GM13976 (cell line): ENCODE measurements at regions not wholly inside any gene's neighbourhood (a gene's known extent, or its start where the extent isn't known, plus 50 kb on each side); places are given as distances from the start of the nearest gene placed in this dataset.

Experiments
- DNase-seq: peaks from one replicate; pipeline ENCODE4 v3.0.0; 2012; ENCODE audit warnings: low spot score
- in situ Hi-C: fragments of 300-500 bp; cut with MboI; formaldehyde crosslinking; loops from one replicate; pipeline ENCODE4 v1.12.0; 2022; ENCODE audit warnings: low sequenced_read_pairs, mixed read lengths, inconsistent platforms; ENCODE audit not compliant: unreplicated experiment
- TF ChIP-seq, protein P1 (sequence below): IDR thresholded peaks from 2 replicates; pipeline ENCODE4 v1.5.1; 2012; ENCODE audit warnings: borderline replicate concordance, mild to moderate bottlenecking; ENCODE audit not compliant: insufficient read depth; ENCODE audit errors: extremely low read depth, missing control alignments, control extremely low read depth

DNA sequence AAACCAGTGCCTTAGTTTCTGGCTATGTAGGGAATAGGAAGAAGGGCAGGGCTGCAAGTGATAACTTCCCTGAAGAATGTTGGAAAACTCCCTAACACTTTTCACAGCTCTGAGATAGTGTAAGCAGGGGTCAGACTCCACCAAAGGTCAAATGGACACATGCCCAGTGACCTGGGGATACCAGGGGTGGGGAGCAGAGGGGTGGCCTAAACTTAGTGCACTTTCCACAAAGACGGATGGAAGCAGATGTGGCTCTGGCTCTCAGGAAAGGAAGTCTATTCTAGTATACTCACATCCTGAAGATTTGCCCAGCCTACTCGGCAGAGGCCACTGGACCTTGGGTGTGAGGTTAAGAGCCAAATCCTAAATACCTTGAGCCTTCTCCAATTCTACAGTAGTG is 285.8 kb downstream of the NUAK1 start:
- in situ Hi-C loops, result no loop called here
- DNase-seq, result no peak
- TF ChIP-seq, protein P1, sequence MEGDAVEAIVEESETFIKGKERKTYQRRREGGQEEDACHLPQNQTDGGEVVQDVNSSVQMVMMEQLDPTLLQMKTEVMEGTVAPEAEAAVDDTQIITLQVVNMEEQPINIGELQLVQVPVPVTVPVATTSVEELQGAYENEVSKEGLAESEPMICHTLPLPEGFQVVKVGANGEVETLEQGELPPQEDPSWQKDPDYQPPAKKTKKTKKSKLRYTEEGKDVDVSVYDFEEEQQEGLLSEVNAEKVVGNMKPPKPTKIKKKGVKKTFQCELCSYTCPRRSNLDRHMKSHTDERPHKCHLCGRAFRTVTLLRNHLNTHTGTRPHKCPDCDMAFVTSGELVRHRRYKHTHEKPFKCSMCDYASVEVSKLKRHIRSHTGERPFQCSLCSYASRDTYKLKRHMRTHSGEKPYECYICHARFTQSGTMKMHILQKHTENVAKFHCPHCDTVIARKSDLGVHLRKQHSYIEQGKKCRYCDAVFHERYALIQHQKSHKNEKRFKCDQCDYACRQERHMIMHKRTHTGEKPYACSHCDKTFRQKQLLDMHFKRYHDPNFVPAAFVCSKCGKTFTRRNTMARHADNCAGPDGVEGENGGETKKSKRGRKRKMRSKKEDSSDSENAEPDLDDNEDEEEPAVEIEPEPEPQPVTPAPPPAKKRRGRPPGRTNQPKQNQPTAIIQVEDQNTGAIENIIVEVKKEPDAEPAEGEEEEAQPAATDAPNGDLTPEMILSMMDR, result no peak

DNA sequence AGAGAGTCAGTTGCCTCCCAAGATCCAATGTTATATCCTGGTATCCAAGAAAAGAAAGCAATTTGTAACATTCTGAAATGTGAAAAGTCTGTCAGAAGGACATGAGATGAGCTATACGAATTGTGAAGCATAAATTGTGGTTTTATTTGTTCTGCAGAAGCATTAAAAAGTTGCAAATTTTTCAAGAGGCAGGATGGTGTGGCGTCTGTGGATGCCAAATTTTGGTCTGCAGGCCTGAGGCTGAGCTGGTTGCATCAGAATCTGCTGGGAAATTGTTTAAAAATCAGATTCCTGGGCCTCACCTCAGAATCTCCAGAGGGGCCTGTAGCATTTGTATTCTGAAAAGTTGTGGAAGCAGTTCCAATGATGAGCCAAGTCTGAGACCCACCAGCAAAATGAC is 284.7 kb downstream of the NUAK1 start:
- in situ Hi-C loops, result no loop called here
- TF ChIP-seq, protein P1, result no peak
- DNase-seq, result no peak

DNA sequence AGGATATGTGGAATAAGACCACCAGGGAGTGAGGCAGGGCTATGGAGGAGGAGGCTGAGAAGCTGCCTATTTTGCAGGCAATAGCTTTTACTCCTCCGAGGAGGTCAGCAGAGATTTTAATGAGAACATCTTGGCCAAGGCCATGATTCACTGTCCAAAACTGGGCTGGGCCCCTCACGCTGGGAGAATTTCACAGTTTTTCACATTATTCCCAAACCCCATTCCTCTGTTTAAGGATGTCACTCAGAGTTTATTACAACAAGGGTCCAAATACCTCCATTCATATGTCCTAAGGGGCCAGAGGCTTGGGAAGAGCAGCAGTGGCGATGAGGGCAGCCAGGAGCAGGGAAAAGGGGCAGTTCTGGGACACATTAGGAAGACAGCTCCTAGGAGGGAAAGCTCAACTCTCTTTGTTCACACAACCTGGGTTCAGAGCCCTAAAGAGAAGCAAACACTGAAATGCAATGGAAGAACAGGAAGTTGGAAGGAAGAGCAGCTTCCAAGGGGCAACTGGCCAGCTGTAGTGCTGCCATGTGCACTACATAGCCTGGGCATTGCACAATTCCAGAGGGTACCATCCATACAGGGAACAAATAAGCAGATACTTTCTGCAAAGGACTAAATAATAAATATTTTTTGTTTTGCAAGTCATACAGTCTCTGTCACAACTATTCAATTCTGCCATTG is 283.2 kb downstream of the NUAK1 start:
- DNase-seq, result no peak
- TF ChIP-seq, protein P1, result no peak
- in situ Hi-C loops, result no loop called here

DNA sequence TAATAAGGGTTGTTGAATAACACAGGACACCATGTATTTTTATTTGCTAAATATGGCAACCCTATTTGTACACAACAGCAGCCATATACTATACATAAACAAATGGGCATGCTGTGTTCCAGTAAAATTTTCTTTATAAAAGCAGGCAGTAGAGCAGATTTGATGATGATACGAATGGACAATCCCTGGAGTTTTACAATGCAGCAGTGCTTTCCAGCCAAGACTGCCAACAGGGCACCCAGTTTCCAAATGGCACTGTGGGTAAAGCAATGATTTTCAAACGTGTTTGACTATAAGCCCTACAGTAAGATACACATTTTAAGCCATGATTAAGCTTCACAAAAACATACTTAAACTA is 282.7 kb downstream of the NUAK1 start:
- TF ChIP-seq, protein P1, result no peak
- in situ Hi-C loops, result no loop called here
- no peak for DNase-seq

DNA sequence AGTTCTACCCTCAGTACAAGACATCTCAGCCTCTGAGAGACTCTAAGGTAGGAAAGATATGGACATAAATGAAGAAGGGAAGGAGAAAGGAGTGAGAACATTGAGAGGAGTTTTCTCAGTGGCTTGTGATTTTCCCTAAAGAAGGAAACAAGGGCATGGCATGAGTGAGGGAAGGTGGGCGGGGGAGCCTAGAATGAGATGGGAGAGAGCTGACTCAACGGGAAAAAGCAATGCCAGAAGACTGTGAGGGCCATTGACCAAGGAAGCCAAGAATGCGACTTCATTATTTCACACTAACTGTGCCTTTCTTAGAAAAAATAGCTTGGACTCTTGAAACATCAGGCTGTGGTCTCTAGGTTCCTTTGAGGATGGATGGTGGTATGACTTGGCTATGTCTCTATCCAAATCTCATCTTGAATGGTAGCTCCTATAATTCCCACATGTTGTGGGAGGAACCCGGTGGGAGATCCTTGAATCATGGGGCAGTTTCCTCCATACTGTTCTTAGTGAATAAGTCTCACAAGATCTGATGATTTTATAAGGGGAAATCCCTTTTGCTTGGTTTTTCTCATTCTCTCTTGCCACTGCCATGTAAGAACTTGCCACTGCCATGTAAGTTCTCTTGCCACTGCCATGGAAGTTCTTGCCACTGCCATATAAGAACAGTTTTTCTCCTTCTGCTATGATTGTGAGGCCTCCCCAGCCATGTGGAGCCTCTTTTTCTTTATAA is 279.6 kb downstream of the NUAK1 start:
- no peak for DNase-seq
- in situ Hi-C loops, result no loop called here
- TF ChIP-seq, protein P1, result no peak

DNA sequence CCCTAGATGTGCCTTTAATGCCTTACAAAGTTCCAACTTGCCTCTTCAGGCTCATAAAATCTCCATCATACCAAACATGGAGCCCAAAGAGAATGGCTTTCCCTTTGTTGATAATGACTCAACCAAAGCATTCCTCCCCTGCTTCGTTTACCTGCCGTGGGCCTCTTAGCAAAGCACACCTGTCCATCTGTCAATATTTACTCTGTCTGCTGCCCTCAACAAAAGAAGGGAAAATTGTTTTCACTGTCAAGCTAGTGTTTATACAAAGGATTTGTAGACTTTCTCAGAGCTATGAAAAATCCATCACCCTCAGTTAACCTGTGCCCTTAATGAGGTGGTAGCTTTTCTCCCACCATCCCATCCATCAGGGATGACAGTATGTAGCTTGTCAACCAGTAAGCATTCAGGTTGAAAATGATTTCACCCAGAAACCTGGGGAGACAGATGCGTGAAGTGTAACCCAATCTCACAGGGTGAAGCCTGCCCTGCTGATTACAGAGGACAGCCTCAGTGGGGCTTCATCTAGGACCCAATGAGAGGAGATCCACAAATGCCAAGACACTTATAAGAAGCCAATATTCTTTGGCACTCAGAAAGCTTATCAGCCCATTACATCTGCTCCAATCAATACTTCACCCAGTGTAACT is 278.1 kb downstream of the NUAK1 start:
- TF ChIP-seq, protein P1, result no peak
- in situ Hi-C loops, result no loop called here
- no peak for DNase-seq
